ENCODE measurements at regions not wholly inside any gene's neighbourhood (a gene's known extent, or its start where the extent isn't known, plus 50 kb on each side); places are given as distances from the start of the nearest gene placed in this dataset.

DNA sequence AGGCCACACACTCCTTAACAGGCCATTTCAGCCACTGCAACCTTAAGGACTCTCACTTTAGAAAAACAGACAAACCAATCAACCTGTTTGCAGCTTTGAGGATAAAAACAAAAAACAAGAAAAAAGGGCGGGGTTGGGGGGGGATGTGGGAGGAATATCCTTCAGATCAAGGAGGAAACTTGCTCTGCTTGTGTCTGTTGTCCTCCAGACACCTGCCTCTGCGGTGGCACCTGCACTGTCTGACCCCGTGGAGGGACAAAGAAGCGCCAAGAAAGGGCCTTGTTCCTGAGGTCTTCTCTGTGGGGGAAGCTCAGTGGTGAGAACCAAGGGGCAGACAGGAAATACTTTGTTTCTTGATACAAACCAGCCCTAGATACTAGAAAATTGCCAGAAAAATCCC, 70.5 kb downstream of the POLR2M start:
- TF ChIP-seq, protein P1, sequence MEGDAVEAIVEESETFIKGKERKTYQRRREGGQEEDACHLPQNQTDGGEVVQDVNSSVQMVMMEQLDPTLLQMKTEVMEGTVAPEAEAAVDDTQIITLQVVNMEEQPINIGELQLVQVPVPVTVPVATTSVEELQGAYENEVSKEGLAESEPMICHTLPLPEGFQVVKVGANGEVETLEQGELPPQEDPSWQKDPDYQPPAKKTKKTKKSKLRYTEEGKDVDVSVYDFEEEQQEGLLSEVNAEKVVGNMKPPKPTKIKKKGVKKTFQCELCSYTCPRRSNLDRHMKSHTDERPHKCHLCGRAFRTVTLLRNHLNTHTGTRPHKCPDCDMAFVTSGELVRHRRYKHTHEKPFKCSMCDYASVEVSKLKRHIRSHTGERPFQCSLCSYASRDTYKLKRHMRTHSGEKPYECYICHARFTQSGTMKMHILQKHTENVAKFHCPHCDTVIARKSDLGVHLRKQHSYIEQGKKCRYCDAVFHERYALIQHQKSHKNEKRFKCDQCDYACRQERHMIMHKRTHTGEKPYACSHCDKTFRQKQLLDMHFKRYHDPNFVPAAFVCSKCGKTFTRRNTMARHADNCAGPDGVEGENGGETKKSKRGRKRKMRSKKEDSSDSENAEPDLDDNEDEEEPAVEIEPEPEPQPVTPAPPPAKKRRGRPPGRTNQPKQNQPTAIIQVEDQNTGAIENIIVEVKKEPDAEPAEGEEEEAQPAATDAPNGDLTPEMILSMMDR (IDR thresholded peaks at IDR 0.05) = no peak
- TF ChIP-seq, protein P2, sequence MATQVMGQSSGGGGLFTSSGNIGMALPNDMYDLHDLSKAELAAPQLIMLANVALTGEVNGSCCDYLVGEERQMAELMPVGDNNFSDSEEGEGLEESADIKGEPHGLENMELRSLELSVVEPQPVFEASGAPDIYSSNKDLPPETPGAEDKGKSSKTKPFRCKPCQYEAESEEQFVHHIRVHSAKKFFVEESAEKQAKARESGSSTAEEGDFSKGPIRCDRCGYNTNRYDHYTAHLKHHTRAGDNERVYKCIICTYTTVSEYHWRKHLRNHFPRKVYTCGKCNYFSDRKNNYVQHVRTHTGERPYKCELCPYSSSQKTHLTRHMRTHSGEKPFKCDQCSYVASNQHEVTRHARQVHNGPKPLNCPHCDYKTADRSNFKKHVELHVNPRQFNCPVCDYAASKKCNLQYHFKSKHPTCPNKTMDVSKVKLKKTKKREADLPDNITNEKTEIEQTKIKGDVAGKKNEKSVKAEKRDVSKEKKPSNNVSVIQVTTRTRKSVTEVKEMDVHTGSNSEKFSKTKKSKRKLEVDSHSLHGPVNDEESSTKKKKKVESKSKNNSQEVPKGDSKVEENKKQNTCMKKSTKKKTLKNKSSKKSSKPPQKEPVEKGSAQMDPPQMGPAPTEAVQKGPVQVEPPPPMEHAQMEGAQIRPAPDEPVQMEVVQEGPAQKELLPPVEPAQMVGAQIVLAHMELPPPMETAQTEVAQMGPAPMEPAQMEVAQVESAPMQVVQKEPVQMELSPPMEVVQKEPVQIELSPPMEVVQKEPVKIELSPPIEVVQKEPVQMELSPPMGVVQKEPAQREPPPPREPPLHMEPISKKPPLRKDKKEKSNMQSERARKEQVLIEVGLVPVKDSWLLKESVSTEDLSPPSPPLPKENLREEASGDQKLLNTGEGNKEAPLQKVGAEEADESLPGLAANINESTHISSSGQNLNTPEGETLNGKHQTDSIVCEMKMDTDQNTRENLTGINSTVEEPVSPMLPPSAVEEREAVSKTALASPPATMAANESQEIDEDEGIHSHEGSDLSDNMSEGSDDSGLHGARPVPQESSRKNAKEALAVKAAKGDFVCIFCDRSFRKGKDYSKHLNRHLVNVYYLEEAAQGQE (IDR thresholded peaks at IDR 0.05; ENCODE audit: low read depth, low read length) = no peak
- no peak for TF ChIP-seq PBX3 (IDR thresholded peaks at IDR 0.05)

Measured in SK-N-SH (cell line).